Chondrocyte (in vitro differentiated cells): ENCODE measurements at regions not wholly inside any gene's neighbourhood (a gene's known extent, or its start where the extent isn't known, plus 50 kb on each side); places are given as distances from the start of the nearest gene placed in this dataset.
"Not testable (repeated sequence)": the region's sequence is repeated elsewhere in the genome, so short reads cannot be mapped to it uniquely, and the experiment has no call there.

Source experiments
- DNase-seq: peaks from one replicate; pipeline ENCODE4 v3.0.0; 2021; ENCODE audit warnings: mixed read lengths, low spot score
- H3K27ac Mint-ChIP-seq: one replicate; pipeline ENCODE4 v1.8.0; 2021; ENCODE audit warnings: mild to moderate bottlenecking, moderate library complexity, mixed read lengths; ENCODE audit not compliant: unreplicated experiment
- H3K27me3 Mint-ChIP-seq: 2 replicates; pipeline ENCODE4 v1.8.0; 2021; ENCODE audit warnings: low read depth, mixed read lengths
- H3K36me3 Mint-ChIP-seq: 2 replicates; pipeline ENCODE4 v1.8.0; 2021; ENCODE audit warnings: low read depth, mixed read lengths
- H3K4me1 Mint-ChIP-seq: 2 replicates; pipeline ENCODE4 v1.8.0; 2021; ENCODE audit warnings: low read depth, mild to moderate bottlenecking, mixed read lengths
- H3K4me3 Mint-ChIP-seq: one replicate; pipeline ENCODE4 v1.8.0; 2021; ENCODE audit warnings: mild to moderate bottlenecking, moderate library complexity, mixed read lengths; ENCODE audit not compliant: unreplicated experiment
- H3K9me3 Mint-ChIP-seq: 2 replicates; pipeline ENCODE4 v1.8.0; 2021; ENCODE audit warnings: low read depth, mixed read lengths
- TF ChIP-seq, protein P1 (sequence below): fragments of 200-600 bp; sonication (generic); IDR thresholded peaks from 2 replicates; pipeline ENCODE4 v1.5.0; 2021; ENCODE audit warnings: antibody characterized with exemption, mild to moderate bottlenecking, moderate library complexity

DNA sequence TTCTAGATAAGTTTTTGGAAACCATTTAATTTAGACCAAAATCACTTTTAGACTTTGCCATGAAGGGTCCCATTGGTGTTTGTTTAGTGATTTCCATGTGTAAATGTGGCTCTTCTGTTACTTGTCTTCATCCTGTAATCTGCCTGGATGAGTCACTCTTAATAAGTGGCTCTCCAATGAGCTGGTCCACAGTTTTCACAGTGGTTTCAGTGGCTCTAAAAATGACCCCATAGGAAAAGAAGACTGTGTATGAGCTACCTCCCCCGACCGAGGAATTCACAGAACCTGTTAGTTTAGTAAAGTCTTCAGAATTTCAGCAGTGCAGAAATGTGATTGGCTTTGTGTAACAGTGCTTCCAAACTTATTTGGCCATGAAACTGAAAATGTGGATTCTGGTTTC lies 492.0 kb upstream of the MARCKS start:
- H3K4me3 Mint-ChIP-seq = no peak overlapping the region

GRCh38 chr6:113366505-113366904 lies 490.6 kb upstream of the MARCKS start:
- H3K36me3 Mint-ChIP-seq = no peaks in the 10 kb centered on the region
- H3K27ac Mint-ChIP-seq = no peak overlapping the region
- H3K4me3 Mint-ChIP-seq = no peak overlapping the region
- DNase-seq = no peak
- no peaks in the 10 kb centered on the region for H3K9me3 Mint-ChIP-seq
- H3K27me3 Mint-ChIP-seq = no peaks in the 10 kb centered on the region
- TF ChIP-seq, protein P1, sequence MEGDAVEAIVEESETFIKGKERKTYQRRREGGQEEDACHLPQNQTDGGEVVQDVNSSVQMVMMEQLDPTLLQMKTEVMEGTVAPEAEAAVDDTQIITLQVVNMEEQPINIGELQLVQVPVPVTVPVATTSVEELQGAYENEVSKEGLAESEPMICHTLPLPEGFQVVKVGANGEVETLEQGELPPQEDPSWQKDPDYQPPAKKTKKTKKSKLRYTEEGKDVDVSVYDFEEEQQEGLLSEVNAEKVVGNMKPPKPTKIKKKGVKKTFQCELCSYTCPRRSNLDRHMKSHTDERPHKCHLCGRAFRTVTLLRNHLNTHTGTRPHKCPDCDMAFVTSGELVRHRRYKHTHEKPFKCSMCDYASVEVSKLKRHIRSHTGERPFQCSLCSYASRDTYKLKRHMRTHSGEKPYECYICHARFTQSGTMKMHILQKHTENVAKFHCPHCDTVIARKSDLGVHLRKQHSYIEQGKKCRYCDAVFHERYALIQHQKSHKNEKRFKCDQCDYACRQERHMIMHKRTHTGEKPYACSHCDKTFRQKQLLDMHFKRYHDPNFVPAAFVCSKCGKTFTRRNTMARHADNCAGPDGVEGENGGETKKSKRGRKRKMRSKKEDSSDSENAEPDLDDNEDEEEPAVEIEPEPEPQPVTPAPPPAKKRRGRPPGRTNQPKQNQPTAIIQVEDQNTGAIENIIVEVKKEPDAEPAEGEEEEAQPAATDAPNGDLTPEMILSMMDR = no peak
- peaks cover 66% of the 10 kb centered on the region for H3K4me1 Mint-ChIP-seq

More for the DNA sequence above, 492.0 kb upstream of the MARCKS start:
- Mint-ChIP-seq H3K27me3 (no peaks in the 10 kb centered on the region), H3K9me3 (no peaks in the 10 kb centered on the region), H3K36me3 (no peaks in the 10 kb centered on the region), H3K27ac (peak overlapping the region; percentile 83), H3K4me1 (peaks cover 75% of the 10 kb centered on the region)
- TF ChIP-seq, protein P1 = no peak
- no peak for DNase-seq

DNA sequence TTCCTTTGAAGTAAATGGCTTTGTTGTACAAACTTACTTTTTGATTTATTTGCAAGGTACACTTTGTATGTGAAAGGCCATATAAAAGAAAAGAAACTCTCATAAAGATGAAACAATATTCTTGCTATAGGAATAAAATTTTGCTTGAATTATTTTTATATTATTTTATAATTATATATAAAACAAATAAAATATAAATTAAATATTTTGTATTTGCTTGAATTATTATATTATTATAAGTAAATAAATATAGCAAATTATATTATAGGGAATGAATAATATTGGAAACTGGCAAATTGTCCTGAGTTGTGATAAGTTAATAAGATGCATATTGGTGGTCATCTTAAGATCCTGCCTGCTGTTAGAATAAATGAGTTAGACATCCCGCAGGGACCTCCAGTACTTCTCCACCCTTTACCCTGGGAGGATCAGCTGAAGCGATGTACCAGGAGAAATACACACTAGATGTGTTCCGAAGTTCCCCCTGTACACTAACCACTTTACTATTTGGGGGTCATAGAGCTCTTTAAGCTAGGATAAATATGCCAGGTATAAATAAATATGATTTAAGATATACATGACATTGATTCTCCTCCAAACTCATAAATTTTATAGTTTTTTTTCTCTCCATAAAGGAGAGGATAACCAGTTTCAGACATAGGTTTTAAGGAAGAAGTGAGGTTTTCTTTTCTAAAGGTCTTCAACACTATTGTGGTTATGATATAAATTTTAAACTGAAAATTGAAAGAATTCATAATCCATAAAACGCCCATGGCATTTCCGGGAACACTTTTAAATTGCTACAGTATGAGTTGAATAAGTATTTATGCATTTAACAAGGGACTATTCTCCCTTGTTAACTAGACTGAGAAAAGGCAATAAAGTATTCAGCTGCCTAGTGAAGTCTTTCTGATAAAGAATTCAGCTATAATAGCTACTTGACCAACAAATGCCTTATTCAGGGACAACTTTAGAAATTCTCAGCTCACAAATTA lies 486.3 kb upstream of the MARCKS start:
- TF ChIP-seq, protein P1 = no peak
- no peak overlapping the region for H3K27ac Mint-ChIP-seq
- no peaks in the 10 kb centered on the region for H3K27me3 Mint-ChIP-seq
- H3K9me3 Mint-ChIP-seq = no peaks in the 10 kb centered on the region
- H3K36me3 Mint-ChIP-seq = peaks cover 2% of the 10 kb centered on the region
- no peak for DNase-seq
- peaks cover 46% of the 10 kb centered on the region for H3K4me1 Mint-ChIP-seq
- H3K4me3 Mint-ChIP-seq = no peak overlapping the region

DNA sequence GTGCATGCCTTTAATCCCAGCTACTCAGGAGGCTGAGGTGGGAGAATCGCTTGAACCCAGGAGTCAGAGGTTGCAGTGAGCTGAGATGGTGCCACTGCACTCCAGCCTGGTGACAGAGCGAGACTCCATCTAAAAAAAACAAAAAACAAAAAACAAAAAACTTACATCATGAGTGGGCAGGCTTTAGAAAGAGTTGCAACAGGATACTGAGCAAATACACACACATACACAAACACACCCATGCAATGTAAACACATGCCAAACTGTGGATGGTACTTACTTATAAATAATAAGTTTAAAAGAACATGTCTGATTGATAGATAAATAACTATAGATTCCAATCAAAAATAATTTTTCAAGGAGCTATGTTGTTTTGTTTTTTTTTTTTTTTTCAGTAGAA lies 481.7 kb upstream of the MARCKS start:
- not testable (repeated sequence) for H3K4me3 Mint-ChIP-seq, H3K27me3 Mint-ChIP-seq, DNase-seq, H3K9me3 Mint-ChIP-seq, H3K36me3 Mint-ChIP-seq
- Mint-ChIP-seq H3K4me1 (peaks cover 56% of the 10 kb centered on the region), H3K27ac (peak overlapping the region; percentile 92)

GRCh38 chr6:113375950-113376846 lies 480.9 kb upstream of the MARCKS start:
- Mint-ChIP-seq H3K27ac (peak overlapping the region; percentile 92), H3K4me3 (peak overlapping the region; percentile 58)
- TF ChIP-seq, protein P1 = peak; percentile 7

More at GRCh38 chr6:113375950-113376846, 480.9 kb upstream of the MARCKS start:
- DNase-seq = no peak
- H3K9me3 Mint-ChIP-seq = no peaks in the 10 kb centered on the region
- H3K36me3 Mint-ChIP-seq = peaks cover 2% of the 10 kb centered on the region
- no peaks in the 10 kb centered on the region for H3K27me3 Mint-ChIP-seq
- H3K4me1 Mint-ChIP-seq = peaks cover 56% of the 10 kb centered on the region
